ENCODE measurements at regions not wholly inside any gene's neighbourhood (a gene's known extent, or its start where the extent isn't known, plus 50 kb on each side); places are given as distances from the start of the nearest gene placed in this dataset.
A peak's percentile ranks its signal among the peaks of the same experiment; 100 is the strongest.

GRCh38 chr2:145026456-145027455 lies 506.8 kb upstream of the ZEB2 start:
- DNase-seq (ENCODE audit: low read depth in 2 of 2): peak in 1 of 2 donors; percentile 59
- Histone ChIP-seq H3K36me3 (ENCODE audit: control insufficient read depth, insufficient read depth, low read length) (no peaks in the 10 kb centered on the region), H4K20me1 (ENCODE audit: control insufficient read depth, extremely low read depth, insufficient read depth, low read length) (no peaks in the 10 kb centered on the region), H3K79me2 (ENCODE audit: control insufficient read depth, insufficient read depth, low read length) (no peaks in the 10 kb centered on the region), H3K4me1 (ENCODE audit: control insufficient read depth, extremely low read depth, insufficient read depth, low read length) (peaks cover 20% of the 10 kb centered on the region), H2AFZ (ENCODE audit: low read length) (peak overlapping the region; percentile 40), H3K27ac (ENCODE audit: insufficient read depth, low read length) (peak overlapping the region; percentile 22), H3K9me3 (ENCODE audit: control insufficient read depth, insufficient read depth, low read depth, low read length) (no peaks in the 10 kb centered on the region), H3K4me2 (ENCODE audit: extremely low read depth, insufficient read depth, low read length) (peak overlapping the region; percentile 57), H3K4me3 (replicated peaks in 1 of 4; ENCODE audit: control extremely low read depth in 1 of 4, insufficient read depth in 1 of 4, low read depth in 3 of 4, low read length in 4 of 4) (no peak overlapping the region), H3K9ac (ENCODE audit: insufficient read depth, low read length) (no peak overlapping the region), H3K27me3 (ENCODE audit: control insufficient read depth, insufficient read depth, low read length) (no peaks in the 10 kb centered on the region)
- no peak for TF ChIP-seq EZH2 (IDR thresholded peaks at IDR 0.05; ENCODE audit: low read length, missing control alignments)
- TF ChIP-seq, protein P1, sequence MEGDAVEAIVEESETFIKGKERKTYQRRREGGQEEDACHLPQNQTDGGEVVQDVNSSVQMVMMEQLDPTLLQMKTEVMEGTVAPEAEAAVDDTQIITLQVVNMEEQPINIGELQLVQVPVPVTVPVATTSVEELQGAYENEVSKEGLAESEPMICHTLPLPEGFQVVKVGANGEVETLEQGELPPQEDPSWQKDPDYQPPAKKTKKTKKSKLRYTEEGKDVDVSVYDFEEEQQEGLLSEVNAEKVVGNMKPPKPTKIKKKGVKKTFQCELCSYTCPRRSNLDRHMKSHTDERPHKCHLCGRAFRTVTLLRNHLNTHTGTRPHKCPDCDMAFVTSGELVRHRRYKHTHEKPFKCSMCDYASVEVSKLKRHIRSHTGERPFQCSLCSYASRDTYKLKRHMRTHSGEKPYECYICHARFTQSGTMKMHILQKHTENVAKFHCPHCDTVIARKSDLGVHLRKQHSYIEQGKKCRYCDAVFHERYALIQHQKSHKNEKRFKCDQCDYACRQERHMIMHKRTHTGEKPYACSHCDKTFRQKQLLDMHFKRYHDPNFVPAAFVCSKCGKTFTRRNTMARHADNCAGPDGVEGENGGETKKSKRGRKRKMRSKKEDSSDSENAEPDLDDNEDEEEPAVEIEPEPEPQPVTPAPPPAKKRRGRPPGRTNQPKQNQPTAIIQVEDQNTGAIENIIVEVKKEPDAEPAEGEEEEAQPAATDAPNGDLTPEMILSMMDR (conservative IDR thresholded peaks at IDR 0.05 in 1 of 2, IDR thresholded peaks at IDR 0.05 in 1 of 2; ENCODE audit: low read depth in 1 of 2, low read length in 2 of 2): no peak

DNA sequence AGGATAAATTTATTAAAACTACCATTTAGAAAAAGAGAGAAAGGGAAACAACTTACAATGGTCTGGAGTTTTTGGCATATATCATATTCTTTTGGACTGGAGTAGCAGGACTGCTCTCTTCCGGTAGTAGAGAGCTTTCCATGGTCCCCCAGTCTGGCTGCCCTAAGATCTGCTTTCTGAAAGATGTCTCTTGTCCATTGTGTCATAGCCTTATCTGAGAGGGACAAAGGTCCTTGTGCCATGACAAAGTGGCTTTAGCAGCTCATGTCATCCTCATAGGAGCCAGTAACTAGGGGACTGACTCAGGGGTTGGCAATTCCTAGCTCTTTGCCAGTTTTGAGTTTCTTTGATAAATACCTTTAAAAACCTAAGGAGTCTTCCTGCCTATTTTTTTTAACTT lies 505.5 kb upstream of the ZEB2 start:
- H3K9ac ChIP-seq (ENCODE audit: insufficient read depth, low read length): no peak overlapping the region
- H3K27me3 ChIP-seq (ENCODE audit: control insufficient read depth, insufficient read depth, low read length): no peaks in the 10 kb centered on the region
- H3K4me3 ChIP-seq (replicated peaks in 1 of 4; ENCODE audit: control extremely low read depth in 1 of 4, insufficient read depth in 1 of 4, low read depth in 3 of 4, low read length in 4 of 4): no peak overlapping the region
- H3K79me2 ChIP-seq (ENCODE audit: control insufficient read depth, insufficient read depth, low read length): no peaks in the 10 kb centered on the region
- no peak for DNase-seq (ENCODE audit: low read depth in 2 of 2)
- H3K36me3 ChIP-seq (ENCODE audit: control insufficient read depth, insufficient read depth, low read length): no peaks in the 10 kb centered on the region
- no peaks in the 10 kb centered on the region for H3K9me3 ChIP-seq (ENCODE audit: control insufficient read depth, insufficient read depth, low read depth, low read length)
- H4K20me1 ChIP-seq (ENCODE audit: control insufficient read depth, extremely low read depth, insufficient read depth, low read length): no peaks in the 10 kb centered on the region
- peaks cover 20% of the 10 kb centered on the region for H3K4me1 ChIP-seq (ENCODE audit: control insufficient read depth, extremely low read depth, insufficient read depth, low read length)
- H3K27ac ChIP-seq (ENCODE audit: insufficient read depth, low read length): no peak overlapping the region
- TF ChIP-seq, protein P1 (conservative IDR thresholded peaks at IDR 0.05 in 1 of 2, IDR thresholded peaks at IDR 0.05 in 1 of 2; ENCODE audit: low read depth in 1 of 2, low read length in 2 of 2): no peak
- no peak for TF ChIP-seq EZH2 (IDR thresholded peaks at IDR 0.05; ENCODE audit: low read length, missing control alignments)
- no peak overlapping the region for H3K4me2 ChIP-seq (ENCODE audit: extremely low read depth, insufficient read depth, low read length)
- no peak overlapping the region for H2AFZ ChIP-seq (ENCODE audit: low read length)

DNA sequence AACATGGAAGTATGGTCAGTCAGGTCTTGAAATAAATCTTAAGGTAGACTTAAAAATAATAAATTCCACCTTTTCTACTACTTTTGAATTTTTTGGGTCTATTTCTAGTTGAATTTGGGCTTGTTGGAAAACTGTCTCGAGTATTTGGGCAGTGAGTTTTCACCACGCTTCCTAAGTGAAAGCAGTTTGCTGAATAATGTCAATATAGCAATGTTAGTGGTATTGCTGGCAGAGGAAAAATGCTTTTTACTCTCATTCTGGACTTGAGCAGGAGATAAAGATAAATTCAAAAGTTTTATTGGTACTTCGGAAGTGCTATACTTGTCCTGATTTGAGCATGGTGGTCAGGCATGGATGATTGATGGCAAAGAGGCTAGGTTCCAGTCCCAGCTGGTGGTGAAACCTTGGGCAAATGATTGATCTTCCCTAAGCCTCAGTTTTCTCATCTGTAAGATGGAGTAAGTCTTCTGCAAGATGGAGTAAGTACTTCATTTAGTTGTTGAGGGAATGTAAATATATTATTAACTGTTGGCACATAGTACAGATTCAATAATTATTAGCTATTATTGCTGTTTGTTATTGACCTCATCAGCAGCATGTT lies 503.5 kb upstream of the ZEB2 start:
- H3K4me2 ChIP-seq (ENCODE audit: extremely low read depth, insufficient read depth, low read length): peak overlapping the region; percentile 39
- no peaks in the 10 kb centered on the region for H3K9me3 ChIP-seq (ENCODE audit: control insufficient read depth, insufficient read depth, low read depth, low read length)
- no peaks in the 10 kb centered on the region for H4K20me1 ChIP-seq (ENCODE audit: control insufficient read depth, extremely low read depth, insufficient read depth, low read length)
- H3K36me3 ChIP-seq (ENCODE audit: control insufficient read depth, insufficient read depth, low read length): no peaks in the 10 kb centered on the region
- no peaks in the 10 kb centered on the region for H3K27me3 ChIP-seq (ENCODE audit: control insufficient read depth, insufficient read depth, low read length)
- no peaks in the 10 kb centered on the region for H3K79me2 ChIP-seq (ENCODE audit: control insufficient read depth, insufficient read depth, low read length)
- H3K27ac ChIP-seq (ENCODE audit: insufficient read depth, low read length): peak overlapping the region; percentile 55
- no peak for DNase-seq (ENCODE audit: low read depth in 2 of 2)
- no peak overlapping the region for H2AFZ ChIP-seq (ENCODE audit: low read length)
- peak overlapping the region in 2 of 4 experiments; percentile 7 to 32 for H3K4me3 ChIP-seq (replicated peaks in 1 of 4; ENCODE audit: control extremely low read depth in 1 of 4, insufficient read depth in 1 of 4, low read depth in 3 of 4, low read length in 4 of 4)
- H3K9ac ChIP-seq (ENCODE audit: insufficient read depth, low read length): no peak overlapping the region
- peaks cover 16% of the 10 kb centered on the region for H3K4me1 ChIP-seq (ENCODE audit: control insufficient read depth, extremely low read depth, insufficient read depth, low read length)
- TF ChIP-seq, protein P1 (conservative IDR thresholded peaks at IDR 0.05 in 1 of 2, IDR thresholded peaks at IDR 0.05 in 1 of 2; ENCODE audit: low read depth in 1 of 2, low read length in 2 of 2): no peak
- no peak for TF ChIP-seq EZH2 (IDR thresholded peaks at IDR 0.05; ENCODE audit: low read length, missing control alignments)

Data from fibroblast of lung (primary cell).